DOHH2 (cell line): ENCODE measurements at regions not wholly inside any gene's neighbourhood (a gene's known extent, or its start where the extent isn't known, plus 50 kb on each side); places are given as distances from the start of the nearest gene placed in this dataset.

ENCODE experiments used
- H3F3A ChIP-seq: fragments of 200-600 bp; sonication (generic), shearing (Covaris generic); 2 replicates; pipeline ENCODE4 v1.6.0; 2016; ENCODE audit warnings: antibody characterized with exemption, mild to moderate bottlenecking; ENCODE audit not compliant: control insufficient read depth, insufficient read depth
- H3K27ac ChIP-seq: fragments of 200-600 bp; sonication (generic); 2 replicates; pipeline ENCODE4 v1.5.1; 2014; ENCODE audit warnings: low read depth, mild to moderate bottlenecking, low read length, moderate library complexity
- H3K27me3 ChIP-seq: fragments of 200-600 bp; sonication (generic); 2 replicates; pipeline ENCODE4 v1.6.1; 2014; ENCODE audit warnings: mild to moderate bottlenecking, low read length, mixed read lengths; ENCODE audit not compliant: control insufficient read depth
- H3K36me3 ChIP-seq: fragments of 200-600 bp; sonication (generic); 2 replicates; pipeline ENCODE4 v1.6.1; 2014; ENCODE audit warnings: mild to moderate bottlenecking, low read length, moderate library complexity, mixed read lengths; ENCODE audit not compliant: control insufficient read depth
- H3K4me1 ChIP-seq: fragments of 200-600 bp; sonication (generic); 2 replicates; pipeline ENCODE4 v1.6.1; 2014; ENCODE audit warnings: mild to moderate bottlenecking, low read length, mixed read lengths; ENCODE audit not compliant: control insufficient read depth
- H3K4me2 ChIP-seq: fragments of 200-600 bp; sonication (generic); 2 replicates; pipeline ENCODE4 v1.6.0; 2014; ENCODE audit warnings: mild to moderate bottlenecking, low read length, moderate library complexity
- H3K4me3 ChIP-seq: fragments of 200-600 bp; sonication (generic); 2 replicates; pipeline ENCODE4 v1.5.1; 2014; ENCODE audit warnings: mild to moderate bottlenecking, low read length, mixed read lengths
- H3K79me2 ChIP-seq: fragments of 200-600 bp; sonication (generic); 2 replicates; pipeline ENCODE4 v1.6.1; 2014; ENCODE audit warnings: mild to moderate bottlenecking, low read length, mixed read lengths; ENCODE audit not compliant: control insufficient read depth
- H3K9me2 ChIP-seq: fragments of 200-600 bp; sonication (generic); replicated peaks from 2 replicates; pipeline ENCODE4 v1.6.1; 2014; ENCODE audit warnings: mild to moderate bottlenecking, low read length, mixed read lengths; ENCODE audit not compliant: control insufficient read depth
- H3K9me3 ChIP-seq: fragments of 200-600 bp; sonication (generic); 2 replicates; pipeline ENCODE4 v1.6.1; 2014; ENCODE audit warnings: antibody characterized with exemption, low read length, mixed read lengths; ENCODE audit not compliant: control insufficient read depth, insufficient read depth
- H4K20me1 ChIP-seq: fragments of 200-600 bp; sonication (generic); 2 replicates; pipeline ENCODE4 v1.6.0; 2014; ENCODE audit warnings: low read depth, mild to moderate bottlenecking, antibody characterized with exemption, low read length, moderate library complexity; ENCODE audit not compliant: control insufficient read depth, insufficient read depth
- CTCF ChIP-seq: fragments of 200-600 bp; sonication (generic); IDR thresholded peaks from one replicate; pipeline ENCODE4 v1.5.1; 2014; ENCODE audit warnings: antibody characterized with exemption, mild to moderate bottlenecking, low read depth, low read length; ENCODE audit not compliant: poor library complexity, severe bottlenecking
- EZH2phosphoT487 ChIP-seq: fragments of 200-600 bp; sonication (generic); IDR thresholded peaks from 2 replicates; pipeline ENCODE4 v1.6.1; 2017; ENCODE audit warnings: borderline replicate concordance, mild to moderate bottlenecking, antibody characterized with exemption, low read length, moderate library complexity, mixed read lengths

DNA sequence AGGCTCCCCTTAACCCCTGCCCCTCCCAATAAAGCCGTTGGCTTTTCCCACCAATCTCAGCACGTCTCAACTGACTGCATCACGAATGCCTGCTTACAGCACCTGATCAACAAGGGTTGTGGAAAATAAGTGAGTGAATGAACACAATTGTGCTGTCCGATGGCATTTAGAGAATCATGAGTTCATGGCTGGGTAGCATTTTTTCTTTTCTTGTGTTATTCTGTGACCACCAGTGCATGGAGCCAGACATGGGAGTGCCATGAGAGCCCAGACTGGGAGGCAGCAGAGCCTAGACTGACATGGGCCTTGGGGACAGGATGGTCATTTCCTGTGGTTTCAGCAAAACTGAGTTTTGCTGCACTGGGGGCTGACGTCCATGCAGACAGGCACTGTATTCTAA, 254.1 kb upstream of the IGFBP3 start:
- TF ChIP-seq EZH2phosphoT487 (no peak), CTCF (no peak)
- H3K4me2 ChIP-seq = no peak overlapping the region

DNA sequence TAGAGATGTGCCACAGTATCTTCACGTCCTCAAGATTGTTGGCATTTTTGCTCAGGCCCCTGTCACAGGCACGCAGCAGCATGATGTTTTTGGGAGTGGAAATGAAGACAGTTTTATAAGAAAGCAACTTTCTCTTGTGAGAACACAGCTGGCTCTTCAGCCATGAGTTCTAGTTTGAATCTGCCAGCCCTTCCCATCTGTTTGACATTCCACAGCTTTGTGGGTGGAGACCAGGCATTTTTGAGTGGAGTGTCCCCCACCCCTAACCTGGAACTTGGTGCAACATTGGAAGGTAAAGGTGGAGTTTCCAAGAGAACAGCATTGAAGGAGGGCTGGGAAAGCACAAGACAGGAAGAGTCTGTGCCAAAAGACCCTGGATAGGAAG, 253.1 kb upstream of the IGFBP3 start:
- Histone ChIP-seq H3F3A (no peaks in the 10 kb centered on the region), H3K4me3 (no peak overlapping the region), H3K4me1 (no peaks in the 10 kb centered on the region), H3K79me2 (no peaks in the 10 kb centered on the region), H3K9me3 (no peaks in the 10 kb centered on the region), H3K4me2 (no peak overlapping the region), H3K36me3 (no peaks in the 10 kb centered on the region), H3K9me2 (no peaks in the 10 kb centered on the region), H4K20me1 (no peaks in the 10 kb centered on the region), H3K27ac (no peak overlapping the region), H3K27me3 (no peaks in the 10 kb centered on the region)
- TF ChIP-seq EZH2phosphoT487 = no peak
- TF ChIP-seq CTCF = no peak

More for the DNA sequence above, 254.1 kb upstream of the IGFBP3 start:
- Histone ChIP-seq H3K79me2 (no peaks in the 10 kb centered on the region), H3K27ac (no peak overlapping the region), H3K9me3 (no peaks in the 10 kb centered on the region), H3K27me3 (no peaks in the 10 kb centered on the region), H3F3A (no peaks in the 10 kb centered on the region), H3K4me3 (no peak overlapping the region), H3K4me1 (no peaks in the 10 kb centered on the region), H3K36me3 (no peaks in the 10 kb centered on the region), H4K20me1 (no peaks in the 10 kb centered on the region), H3K9me2 (no peaks in the 10 kb centered on the region)

- Histone ChIP-seq H3K9me2 (no peaks in the 10 kb centered on the region), H3K27ac (no peak overlapping the region), H3K36me3 (no peaks in the 10 kb centered on the region), H3K4me1 (no peaks in the 10 kb centered on the region), H3F3A (no peaks in the 10 kb centered on the region), H3K9me3 (no peaks in the 10 kb centered on the region), H3K4me2 (no peak overlapping the region), H3K27me3 (no peaks in the 10 kb centered on the region), H3K79me2 (no peaks in the 10 kb centered on the region), H4K20me1 (no peaks in the 10 kb centered on the region), H3K4me3 (no peak overlapping the region)
- TF ChIP-seq EZH2phosphoT487 = no peak
- no peak for TF ChIP-seq CTCF
Measured at GRCh38 chr7:46173476-46174195, 252.6 kb upstream of the IGFBP3 start.
